ENCODE measurements at regions not wholly inside any gene's neighbourhood (a gene's known extent, or its start where the extent isn't known, plus 50 kb on each side); places are given as distances from the start of the nearest gene placed in this dataset.

DNA sequence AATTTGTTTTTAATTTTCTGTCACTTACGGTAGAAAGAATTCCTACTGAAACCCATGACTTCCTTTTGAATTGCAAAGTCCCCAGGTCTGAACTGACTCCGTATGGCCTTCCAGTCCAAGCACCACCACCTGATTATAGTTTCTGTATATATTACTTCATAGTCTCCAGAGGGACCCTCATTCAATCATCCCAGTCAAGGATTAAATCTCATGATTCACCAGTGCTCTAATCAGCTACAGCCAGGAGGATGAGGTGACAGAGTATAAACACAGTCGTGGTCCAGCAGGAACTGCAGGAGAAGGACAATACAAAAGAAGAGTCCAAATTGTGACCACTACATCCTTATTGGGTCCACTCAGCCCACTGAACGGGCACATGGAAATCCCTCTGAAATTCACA lies 418.9 kb upstream of the C16orf82 start:
- no peak for DNase-seq (ENCODE audit: low read depth in 4 of 4, low spot score in 1 of 4)

DNA sequence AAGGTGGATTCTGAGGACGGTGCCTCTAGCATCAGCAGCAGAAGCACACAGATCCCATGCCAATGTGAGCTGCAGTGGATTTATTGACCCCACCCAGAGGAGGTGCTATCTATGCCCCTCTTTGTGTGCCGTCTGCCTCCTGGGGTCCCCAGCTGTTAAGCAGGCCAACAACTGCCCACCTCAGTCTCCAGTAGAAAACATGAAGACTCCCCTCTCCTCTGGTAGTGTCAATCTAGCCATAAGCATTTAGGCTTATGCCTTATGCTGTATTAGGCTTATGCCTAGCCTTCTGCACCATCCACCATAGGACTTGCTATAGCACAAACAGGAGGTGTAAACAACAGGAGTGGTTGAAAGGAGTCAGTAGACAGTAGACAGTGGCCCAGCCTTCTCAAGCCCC lies 417.9 kb upstream of the C16orf82 start:
- no peak for DNase-seq (ENCODE audit: low read depth in 4 of 4, low spot score in 1 of 4)

DNA sequence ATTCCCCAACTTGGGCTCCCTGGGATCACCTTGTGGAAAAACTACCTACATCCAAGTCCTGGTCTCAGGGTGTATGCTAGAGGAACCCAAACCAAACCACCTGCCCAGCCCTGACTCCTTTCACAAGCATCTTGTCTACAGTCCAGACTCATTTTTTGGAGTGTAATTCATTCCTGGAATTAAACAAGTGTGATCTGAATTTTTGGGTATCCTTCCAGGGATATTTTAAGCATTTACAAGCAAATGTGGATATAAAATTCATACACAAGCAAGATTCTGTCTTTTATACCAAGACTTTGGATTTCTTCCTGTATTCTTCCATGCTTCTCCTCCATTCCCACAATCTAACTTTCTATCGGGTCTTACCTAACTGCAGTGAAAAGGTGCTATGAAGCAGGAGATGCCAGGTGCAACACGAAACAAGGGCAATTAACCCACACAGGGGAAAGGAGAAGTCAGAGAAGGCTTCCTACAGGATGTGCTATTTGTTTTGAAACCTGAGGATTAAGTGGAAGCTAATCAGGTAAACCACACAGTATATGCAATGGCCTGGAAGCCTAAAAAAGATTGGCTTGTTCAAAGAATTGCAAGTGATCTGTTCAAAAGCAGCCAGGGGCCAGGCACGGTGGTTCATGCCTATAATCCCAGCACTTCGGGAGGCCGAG lies 417.2 kb upstream of the C16orf82 start:
- DNase-seq (ENCODE audit: low read depth in 4 of 4, low spot score in 1 of 4), result no peak

DNA sequence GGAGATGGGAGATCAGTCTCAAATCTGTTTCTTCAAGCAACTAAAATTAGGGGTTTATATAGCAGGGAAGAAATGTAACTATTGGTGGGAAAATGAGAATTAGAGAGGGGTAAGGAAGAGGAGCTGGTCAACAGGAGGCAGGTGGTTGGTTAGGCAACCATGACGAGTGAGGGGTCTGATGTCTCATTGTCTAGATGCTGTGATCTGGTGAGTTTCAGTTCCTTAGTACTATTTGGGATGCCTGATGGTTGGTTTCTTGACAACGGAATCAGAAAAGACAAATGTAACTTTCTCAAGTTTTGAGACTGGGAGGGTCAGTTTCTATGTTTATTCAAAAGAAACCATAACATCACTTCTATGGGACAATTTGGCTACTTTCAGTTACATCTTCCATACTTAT lies 415.3 kb upstream of the C16orf82 start:
- no peak for DNase-seq (ENCODE audit: low read depth in 4 of 4, low spot score in 1 of 4)

DNA sequence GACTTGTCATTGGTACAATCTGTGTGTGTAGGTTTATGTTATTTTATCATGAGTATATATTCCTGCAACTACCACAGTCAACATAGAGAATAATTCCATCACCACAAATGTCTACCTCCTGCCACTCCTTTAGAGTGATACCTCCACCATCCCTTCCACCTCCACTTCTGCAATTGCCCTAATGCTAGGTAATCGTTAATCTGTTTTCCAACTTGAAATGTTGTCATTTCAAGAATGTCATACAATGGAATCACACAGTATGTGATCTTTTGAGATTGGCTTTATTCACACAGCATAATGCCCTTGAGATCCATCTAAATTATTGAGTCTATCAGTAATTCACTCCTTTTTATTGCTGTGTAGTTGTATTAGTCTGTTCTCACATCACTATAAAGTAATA lies 414.8 kb upstream of the C16orf82 start:
- DNase-seq (ENCODE audit: low read depth in 4 of 4, low spot score in 1 of 4), result no peak

DNA sequence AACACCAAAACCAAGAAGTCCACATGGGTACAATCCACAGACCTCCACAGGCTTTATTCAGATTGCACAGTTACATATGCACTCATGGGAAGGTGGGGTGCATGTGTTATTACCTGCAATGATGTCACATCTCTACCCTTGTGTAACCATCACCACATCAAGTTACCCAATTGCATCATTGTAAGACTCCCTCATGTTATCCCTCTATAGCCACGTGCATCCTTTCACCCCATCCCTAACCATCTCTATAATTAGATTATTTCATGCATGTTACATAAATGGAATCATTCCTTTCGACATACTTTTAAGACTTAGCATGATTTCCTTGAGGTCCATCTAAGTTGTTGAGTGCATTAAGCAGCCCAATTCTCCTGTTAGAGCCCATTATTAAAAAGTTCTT lies 408.2 kb upstream of the C16orf82 start:
- DNase-seq (ENCODE audit: low read depth in 4 of 4, low spot score in 1 of 4), result no peak

DNA sequence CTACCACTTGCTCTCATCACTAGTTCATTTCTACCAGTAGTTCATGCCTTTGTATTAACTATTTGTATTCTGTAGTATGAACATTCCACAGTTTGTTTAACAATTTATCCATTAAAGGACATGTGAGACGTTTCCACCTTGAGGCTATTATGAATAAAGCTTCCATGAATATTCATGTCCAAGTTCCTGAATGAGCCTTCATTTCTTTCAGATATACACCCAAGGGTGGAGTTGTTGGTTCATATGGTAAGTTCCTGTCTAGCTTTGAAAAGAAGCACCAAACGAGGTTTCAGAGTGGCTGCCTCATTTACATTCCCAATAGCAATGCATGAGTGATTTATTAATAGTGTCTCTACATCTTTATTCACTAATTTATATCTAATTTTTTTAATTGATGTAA lies 407.8 kb upstream of the C16orf82 start:
- DNase-seq (ENCODE audit: low read depth in 4 of 4, low spot score in 1 of 4), result no peak

DNA sequence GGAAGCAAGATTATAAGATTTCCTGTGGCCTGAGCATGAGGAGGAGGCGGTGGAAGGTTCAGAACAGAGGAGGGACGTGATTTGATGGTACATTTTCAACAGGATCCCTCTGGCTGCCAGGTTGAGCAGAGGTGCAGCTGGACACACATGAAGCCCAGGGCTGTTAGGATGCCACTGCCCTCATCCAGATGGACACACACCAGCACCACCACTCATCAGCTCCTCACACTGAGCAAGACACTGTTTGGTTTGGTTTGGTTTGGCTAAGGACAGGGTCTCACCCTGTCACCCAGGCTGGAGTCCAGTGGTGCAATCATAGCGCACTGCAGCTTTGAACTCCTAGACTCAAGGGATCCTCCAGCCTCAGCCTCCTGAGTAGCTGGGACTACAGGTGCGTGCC lies 402.6 kb upstream of the C16orf82 start:
- no peak for DNase-seq (ENCODE audit: low read depth in 4 of 4, low spot score in 1 of 4)

DNA sequence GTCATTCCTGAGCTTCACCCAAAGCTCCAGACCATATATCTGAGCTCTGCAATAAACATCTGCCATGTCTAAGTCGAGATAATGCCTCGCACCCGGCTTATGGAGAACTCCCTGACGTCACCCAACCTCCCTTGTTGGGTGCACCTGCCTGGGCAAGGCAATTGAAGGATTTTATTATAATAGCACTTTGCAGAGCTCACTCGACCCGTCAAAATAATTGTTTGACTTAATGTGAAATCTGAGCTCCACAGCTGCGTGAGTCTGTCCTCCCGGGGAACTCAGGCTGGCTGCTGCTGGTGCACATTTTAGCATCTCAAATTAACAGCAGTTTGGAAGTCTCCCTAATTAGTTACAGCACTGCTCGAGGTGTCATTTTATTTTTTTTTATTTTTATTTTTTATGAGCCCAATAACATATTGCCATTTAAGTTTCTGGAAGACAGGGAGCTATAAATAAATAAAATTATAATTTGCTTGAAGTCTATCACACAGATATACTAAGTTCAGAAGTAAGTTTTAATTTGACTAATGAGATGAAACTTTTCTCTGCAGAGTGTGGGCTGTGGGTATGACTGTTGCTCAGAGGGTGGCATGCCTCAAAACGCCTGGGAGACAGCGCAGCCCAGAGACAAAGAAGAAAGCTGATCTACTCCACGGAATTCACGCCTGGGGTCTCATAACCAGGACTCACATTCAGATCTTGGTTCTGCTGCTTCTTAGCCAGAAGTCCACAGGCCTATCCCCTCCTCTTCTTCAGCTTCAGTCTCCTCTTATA lies 401.4 kb upstream of the C16orf82 start:
- DNase-seq (ENCODE audit: low read depth in 4 of 4, low spot score in 1 of 4), result peak in 1 of 4 experiments; percentile 7

DNA sequence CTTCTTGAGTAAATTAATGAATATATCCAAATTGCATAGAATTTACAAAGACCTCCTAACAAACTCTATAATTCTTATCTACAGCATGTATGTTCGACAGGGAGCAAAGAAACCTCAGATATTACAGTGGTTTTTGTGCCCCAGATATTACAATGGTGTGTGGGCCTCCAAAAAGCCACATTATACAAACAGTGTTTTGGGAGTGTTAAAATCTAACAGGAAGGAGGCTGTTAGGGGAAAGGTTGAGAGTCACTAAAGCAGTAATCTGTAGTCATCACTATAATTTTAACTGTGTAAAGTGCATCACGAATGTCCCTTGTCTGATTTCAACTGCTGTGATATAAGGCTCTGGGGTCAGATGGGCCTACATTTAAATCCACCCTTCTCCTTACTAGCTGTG lies 400.2 kb upstream of the C16orf82 start:
- no peak for DNase-seq (ENCODE audit: low read depth in 4 of 4, low spot score in 1 of 4)

DNA sequence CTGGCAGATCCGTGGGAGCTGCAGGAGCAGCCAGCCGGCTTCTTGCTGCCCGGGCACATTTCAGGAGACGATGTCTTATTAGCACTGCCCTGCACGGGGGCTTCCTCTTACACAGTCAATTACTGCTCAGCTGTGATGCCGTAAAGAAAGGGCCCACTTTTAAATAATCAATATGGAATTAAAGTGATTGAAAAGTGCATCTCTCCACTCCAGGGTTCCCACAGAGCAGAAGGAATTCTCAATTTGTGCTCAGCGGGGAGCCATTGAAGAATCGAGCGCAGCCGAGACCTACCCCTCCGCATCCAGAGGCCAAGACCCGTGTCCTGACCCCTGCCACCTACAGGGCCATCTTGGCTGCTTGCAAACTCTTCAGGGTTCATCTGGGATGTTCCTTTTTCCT lies 399.4 kb upstream of the C16orf82 start:
- DNase-seq (ENCODE audit: low read depth in 4 of 4, low spot score in 1 of 4), result no peak

DNA sequence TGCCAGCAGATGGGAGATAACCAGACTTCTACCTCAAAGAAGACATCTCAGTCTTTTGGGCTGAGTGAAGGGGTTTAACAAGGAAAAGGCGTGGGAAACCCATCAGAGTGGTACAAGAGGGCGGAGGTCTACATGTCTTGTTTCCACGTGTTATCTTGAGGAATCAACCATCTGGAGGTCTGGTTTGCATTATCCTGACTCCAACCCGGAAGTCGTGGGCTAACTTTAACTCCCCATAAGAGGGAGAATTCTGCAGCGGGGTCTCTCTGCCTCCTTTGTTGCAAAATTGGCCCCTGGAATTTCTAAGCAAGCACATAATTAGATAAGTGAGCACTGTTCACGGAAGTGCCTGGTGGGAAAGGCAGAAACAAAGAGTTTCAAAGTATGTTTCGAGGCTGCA lies 398.7 kb upstream of the C16orf82 start:
- no peak for DNase-seq (ENCODE audit: low read depth in 4 of 4, low spot score in 1 of 4)

DNA sequence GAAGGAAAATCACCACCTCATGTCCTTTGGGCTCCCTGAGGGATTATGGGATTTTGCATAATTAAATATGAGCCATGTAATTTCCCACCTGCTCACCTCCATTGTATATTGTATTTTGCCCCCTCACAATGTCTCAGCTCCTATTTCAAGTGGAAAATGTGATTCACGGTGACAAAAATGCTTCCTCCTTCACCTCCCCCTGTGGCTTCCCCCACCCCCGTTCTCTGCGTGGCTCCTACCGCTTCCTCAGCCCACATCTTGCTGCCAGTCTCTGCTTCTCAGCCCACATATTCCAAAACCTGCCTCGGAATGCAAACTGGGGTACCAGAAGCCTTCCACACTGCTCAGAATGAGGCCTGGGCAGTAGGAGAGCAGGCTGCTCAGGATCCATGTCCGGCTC lies 394.5 kb upstream of the C16orf82 start:
- DNase-seq (ENCODE audit: low read depth in 4 of 4, low spot score in 1 of 4), result peak in 2 of 4 experiments; percentile 32 to 41

DNA sequence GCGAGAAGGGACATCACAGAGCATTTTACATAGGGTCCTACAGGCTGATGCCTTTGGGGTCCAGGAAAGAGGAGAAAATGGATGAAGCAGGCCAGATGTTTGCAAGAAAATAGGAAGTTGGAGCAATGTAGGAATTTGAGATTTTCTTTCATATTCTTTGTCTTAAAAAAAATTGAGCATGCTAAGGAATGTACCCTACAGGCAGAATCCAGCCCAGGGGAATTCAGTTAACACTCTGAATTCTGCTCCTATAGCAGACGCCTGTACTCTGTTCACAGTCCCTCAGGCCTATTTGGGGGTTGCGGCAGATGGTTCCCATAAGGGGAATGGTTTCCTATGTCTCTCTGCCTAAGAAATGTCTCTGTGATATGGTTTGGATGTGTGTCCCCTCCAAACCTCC lies 393.7 kb upstream of the C16orf82 start:
- DNase-seq (ENCODE audit: low read depth in 4 of 4, low spot score in 1 of 4), result no peak

DNA sequence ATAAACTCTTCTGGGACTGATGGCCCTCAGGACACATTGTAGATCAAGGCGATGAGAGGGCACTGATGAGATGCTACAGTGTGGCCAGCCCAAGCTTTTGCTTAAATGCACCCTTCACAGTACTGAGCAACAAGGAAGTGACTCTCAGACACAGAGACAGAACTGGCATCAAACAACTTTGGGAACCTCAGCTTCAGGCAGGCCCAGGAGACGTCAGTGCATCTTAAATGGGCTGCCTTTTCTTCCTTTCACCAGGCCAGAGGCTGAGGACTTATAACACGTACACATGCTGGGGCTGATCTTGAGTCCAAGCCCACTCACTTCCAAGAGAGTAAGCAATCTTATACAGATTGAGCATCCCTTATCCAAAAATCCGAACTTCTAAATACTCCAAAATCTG lies 386.1 kb upstream of the C16orf82 start:
- DNase-seq (ENCODE audit: low read depth in 4 of 4, low spot score in 1 of 4), result no peak

DNA sequence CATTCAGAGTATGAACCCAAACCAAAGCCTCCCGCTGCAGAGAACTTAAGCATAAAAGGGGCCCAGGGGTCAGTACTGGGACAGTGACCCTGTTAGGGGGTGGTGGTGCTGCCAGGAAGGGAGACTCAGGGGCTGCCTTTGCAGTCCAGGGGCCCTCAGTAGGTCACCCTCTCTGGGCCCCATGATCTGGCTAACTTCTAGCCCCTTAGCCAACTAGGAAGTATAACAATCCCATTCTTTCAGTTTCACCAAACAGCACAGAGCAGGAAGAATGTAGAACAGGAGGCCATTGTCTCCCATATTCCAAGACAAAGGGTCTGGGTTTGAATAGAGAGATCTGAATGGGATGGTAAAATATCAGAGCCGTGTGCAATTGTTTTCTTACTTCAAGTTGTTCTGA lies 378.6 kb upstream of the C16orf82 start:
- DNase-seq (ENCODE audit: low read depth in 4 of 4, low spot score in 1 of 4), result no peak

DNA sequence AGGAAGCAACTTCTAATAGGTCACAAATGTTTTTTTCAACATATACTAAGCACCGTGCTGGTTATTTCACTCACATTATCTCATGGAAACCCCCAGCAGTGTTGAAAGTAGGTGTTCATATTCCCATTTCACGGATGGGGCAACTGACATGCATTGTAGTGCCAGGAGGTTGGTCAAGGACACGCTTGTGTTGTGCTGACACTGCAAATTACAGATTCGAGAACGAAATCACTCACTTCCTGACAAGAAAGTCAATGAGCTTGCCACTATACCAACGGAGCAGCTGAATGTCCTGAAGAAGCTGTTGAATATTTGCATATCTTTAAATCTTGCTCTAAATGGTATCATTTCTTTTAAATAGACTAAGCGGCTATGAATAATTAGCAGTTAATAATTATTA lies 378.0 kb upstream of the C16orf82 start:
- no peak for DNase-seq (ENCODE audit: low read depth in 4 of 4, low spot score in 1 of 4)

DNA sequence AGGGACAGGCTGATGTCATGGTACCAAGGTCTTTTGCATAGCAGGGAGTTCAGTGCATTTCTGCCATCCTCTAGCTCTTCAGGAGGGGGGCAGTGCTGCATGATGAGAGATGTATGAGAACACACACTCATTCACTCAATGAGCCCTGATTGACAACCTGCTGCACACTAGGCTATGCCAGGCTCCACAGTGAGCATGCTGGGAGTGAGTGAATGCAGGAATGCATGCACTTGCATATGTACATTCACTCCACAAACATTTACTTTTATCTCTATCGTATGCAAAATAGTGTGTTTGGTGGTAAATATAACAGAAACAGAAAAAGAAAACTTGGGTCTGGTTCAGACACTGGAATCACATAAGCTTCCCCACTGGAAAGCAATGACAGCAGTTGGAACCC lies 374.1 kb upstream of the C16orf82 start:
- no peak for DNase-seq (ENCODE audit: low read depth in 4 of 4, low spot score in 1 of 4)

DNA sequence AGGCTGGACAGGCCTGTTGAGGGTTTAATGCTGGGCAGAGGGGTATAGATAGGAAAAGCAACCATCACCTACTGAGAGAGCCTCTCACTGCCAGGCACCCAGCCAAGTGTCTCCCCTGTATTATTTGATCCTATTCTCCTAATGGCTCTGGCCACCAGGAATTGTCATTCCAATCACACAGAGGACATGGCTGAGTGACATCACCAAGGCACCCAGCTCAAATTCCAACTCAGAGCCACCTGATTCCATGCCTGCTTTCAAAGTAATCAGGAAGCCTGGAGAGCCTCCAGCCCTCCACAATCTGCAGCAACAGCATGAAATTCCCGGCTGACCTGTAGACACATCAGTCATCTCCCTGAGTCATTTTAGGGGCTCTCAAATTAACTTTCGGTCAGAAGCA lies 368.9 kb upstream of the C16orf82 start:
- DNase-seq (ENCODE audit: low read depth in 4 of 4, low spot score in 1 of 4), result no peak

DNA sequence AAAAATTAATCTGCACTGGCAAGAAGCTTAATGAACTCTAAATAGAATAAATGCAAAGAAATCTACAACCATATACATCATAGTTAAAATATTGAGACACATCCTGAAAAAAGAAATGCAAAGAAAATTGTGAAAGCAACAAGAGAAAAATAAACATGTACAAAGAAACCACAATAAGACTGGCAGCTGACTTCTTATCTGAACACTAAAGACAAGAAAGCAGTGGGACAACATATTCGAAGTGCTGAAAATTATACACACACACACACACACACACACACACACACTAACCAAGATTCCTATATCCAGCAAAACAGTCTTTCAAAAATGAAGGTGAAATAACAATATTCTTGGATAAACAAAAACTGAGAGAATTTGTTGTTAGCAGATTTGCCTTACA lies 366.5 kb upstream of the C16orf82 start:
- DNase-seq (ENCODE audit: low read depth in 4 of 4, low spot score in 1 of 4), result no peak

DNA sequence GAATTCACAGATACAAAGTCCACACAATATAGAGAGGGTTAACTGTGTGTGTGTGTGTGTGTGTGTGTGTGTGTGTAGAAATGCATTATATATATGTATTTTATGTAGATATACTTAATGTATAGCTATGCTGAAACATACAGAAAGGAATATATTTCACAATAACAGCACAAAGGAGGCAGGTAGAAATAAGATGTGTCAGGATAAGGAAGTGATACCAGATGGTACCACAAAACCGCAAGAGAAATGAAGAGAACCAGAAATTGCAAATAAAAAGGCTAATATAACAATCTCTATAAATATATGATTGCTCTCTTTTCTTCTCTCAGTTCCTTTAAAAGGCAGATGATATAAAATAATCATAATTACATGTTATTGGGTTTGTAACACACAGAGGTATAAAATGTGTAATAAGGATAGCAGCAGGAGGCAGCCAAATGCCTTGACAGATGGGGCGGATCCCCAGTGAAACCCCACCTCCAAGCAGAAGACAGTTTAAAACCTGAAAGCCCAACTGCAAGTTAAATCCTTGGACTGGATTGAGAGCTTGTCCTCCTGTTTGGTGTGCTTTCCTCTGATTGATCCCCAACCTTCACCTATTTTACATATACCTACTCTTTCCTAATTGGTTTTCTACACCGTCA lies 365.4 kb upstream of the C16orf82 start:
- DNase-seq (ENCODE audit: low read depth in 4 of 4, low spot score in 1 of 4), result no peak

DNA sequence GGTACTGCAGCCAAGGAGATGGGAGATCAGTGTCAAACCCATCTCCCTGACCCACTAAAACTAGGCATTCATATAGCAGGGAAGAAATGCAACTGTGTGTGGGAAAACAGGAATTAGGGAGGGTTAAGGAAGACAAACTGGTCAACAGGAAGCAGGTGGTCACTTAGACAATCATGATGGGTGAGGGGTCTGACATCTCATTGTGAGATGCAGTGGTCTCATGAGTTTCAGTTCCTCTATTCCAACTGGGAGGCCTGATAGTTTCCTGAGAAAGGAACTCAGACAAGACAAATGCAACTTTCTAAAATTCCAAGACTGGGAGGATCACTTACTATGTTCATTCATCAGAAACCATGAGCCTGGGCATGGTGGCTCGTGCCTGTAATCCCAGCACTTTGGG lies 361.4 kb upstream of the C16orf82 start:
- no peak for DNase-seq (ENCODE audit: low read depth in 4 of 4, low spot score in 1 of 4)

DNA sequence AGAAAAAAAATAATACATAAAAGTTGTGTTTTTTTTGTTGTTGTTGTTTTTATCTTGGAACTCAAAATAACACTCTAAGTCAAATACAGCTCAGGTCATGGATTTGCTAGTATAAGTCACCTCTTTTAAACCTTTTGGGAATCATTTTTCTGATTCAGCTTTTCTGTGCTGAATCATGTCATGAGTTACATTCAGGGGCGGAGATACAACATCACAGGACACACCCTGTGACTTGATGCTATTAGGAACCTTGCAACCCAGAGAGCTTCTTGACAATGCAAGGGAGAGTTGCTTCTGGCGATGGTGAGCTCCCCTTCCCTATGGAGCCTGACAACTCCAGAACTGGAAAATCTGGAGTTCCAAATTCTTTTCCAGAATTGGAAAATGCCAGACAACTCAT lies 358.3 kb upstream of the C16orf82 start:
- no peak for DNase-seq (ENCODE audit: low read depth in 4 of 4, low spot score in 1 of 4)

Data from stimulated activated CD4-positive, alpha-beta T cell treated with anti-CD3 and anti-CD28 coated beads, Interleukin-1b, Interleukin-23, amount 100 ng/mL, for 24 hours (primary cell).